ENCODE measurements at regions not wholly inside any gene's neighbourhood (a gene's known extent, or its start where the extent isn't known, plus 50 kb on each side); places are given as distances from the start of the nearest gene placed in this dataset.

- no peak for DNase-seq (ENCODE audit: low spot score)
Observed at GRCh38 chr12:128133321-128134073, 133.5 kb upstream of the TMEM132C start.

- DNase-seq (ENCODE audit: low spot score) = no peak
Observed at GRCh38 chr12:128137140-128137539, 129.8 kb upstream of the TMEM132C start.

- DNase-seq (ENCODE audit: low spot score) = no peak
Observed at GRCh38 chr12:128138125-128138524, 128.8 kb upstream of the TMEM132C start.

- DNase-seq (ENCODE audit: low spot score) = no peak
Observed at GRCh38 chr12:128140551-128140950, 126.4 kb upstream of the TMEM132C start.

GRCh38 chr12:128150961-128151360 lies 116.0 kb upstream of the TMEM132C start:
- DNase-seq (ENCODE audit: low spot score) = no peak

- no peak for DNase-seq (ENCODE audit: low spot score)
Observed at GRCh38 chr12:128155571-128155970, 111.4 kb upstream of the TMEM132C start.

GRCh38 chr12:128163086-128163485 lies 103.9 kb upstream of the TMEM132C start:
- no peak for DNase-seq (ENCODE audit: low spot score)

GRCh38 chr12:128164533-128164932 lies 102.4 kb upstream of the TMEM132C start:
- no peak for DNase-seq (ENCODE audit: low spot score)

- no peak for DNase-seq (ENCODE audit: low spot score)
Observed at GRCh38 chr12:128165387-128165786, 101.6 kb upstream of the TMEM132C start.

GRCh38 chr12:128168273-128168672 lies 98.7 kb upstream of the TMEM132C start:
- no peak for DNase-seq (ENCODE audit: low spot score)

- no peak for DNase-seq (ENCODE audit: low spot score)
Observed at GRCh38 chr12:128170181-128170580, 96.8 kb upstream of the TMEM132C start.

- no peak for DNase-seq (ENCODE audit: low spot score)
Observed at GRCh38 chr12:128178565-128178964, 88.4 kb upstream of the TMEM132C start.

- DNase-seq (ENCODE audit: low spot score) = no peak
Observed at GRCh38 chr12:128178966-128179365, 88.0 kb upstream of the TMEM132C start.

GRCh38 chr12:128180166-128180565 lies 86.8 kb upstream of the TMEM132C start:
- DNase-seq (ENCODE audit: low spot score) = no peak

- DNase-seq (ENCODE audit: low spot score) = no peak
Observed at GRCh38 chr12:128190052-128190451, 76.9 kb upstream of the TMEM132C start.

- DNase-seq (ENCODE audit: low spot score) = no peak
Observed at GRCh38 chr12:128190614-128191013, 76.4 kb upstream of the TMEM132C start.

- DNase-seq (ENCODE audit: low spot score) = no peak
Observed at GRCh38 chr12:128191380-128191779, 75.6 kb upstream of the TMEM132C start.

- no peak for DNase-seq (ENCODE audit: low spot score)
Observed at GRCh38 chr12:128204711-128205110, 62.3 kb upstream of the TMEM132C start.

- DNase-seq (ENCODE audit: low spot score) = no peak
Observed at GRCh38 chr12:128205145-128205544, 61.8 kb upstream of the TMEM132C start.

- no peak for DNase-seq (ENCODE audit: low spot score)
Observed at GRCh38 chr12:128205758-128206157, 61.2 kb upstream of the TMEM132C start.

Measured in D341Med (cell line).